ENCODE measurements at regions not wholly inside any gene's neighbourhood (a gene's known extent, or its start where the extent isn't known, plus 50 kb on each side); places are given as distances from the start of the nearest gene placed in this dataset.
"Not testable (repeated sequence)": the region's sequence is repeated elsewhere in the genome, so short reads cannot be mapped to it uniquely, and the experiment has no call there.

DNA sequence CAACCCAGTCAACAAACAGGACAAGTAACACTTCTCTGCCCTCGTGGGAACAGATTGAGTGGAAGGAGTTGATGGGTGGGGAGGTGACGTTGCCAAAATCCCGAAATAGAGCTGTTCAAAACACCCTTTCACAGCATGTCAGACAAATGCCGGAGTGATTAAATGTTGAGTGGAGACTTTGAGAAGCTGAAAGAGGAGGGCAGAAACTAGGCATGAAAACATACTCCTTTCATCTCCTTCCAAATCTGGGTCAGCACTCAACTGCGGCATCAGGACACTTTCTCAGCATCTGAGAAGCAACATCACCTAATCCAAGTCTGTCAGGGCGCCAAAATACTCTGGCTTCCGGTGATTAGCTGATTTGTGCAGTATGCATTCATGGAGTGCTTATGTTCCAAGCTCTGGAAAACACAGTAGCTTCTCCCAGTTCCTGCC, 51.5 kb upstream of the MRI1 start:
- DNase-seq (ENCODE audit: low spot score) = no peak

- no peak for DNase-seq (ENCODE audit: low spot score)
Measured at GRCh38 chr19:13707915-13708314, 56.4 kb upstream of the MRI1 start.

DNA sequence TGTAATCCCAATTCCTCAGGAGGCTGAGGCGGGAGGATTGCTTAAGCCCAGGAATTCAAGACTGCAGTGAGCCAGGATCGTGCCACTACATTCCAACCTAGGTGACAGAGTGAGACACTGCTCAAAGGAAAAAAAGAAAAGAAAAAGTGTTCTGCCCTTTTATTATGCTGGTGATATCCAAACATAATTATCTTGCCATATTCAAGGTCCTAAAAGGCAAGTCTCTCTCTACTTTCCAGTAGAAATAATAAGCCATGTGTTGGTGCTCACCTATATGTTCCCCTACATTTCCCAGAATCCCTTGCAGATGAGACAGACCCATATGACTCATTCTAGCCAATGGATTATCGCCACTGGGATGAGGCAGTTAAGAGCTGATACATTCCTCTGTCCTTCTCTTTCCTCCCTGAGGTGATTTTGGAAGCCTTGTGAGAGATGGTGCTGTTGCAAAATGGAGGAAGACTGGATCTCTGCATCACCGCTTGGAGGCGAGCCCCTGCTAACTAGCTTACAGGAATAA, 58.3 kb upstream of the MRI1 start:
- DNase-seq (ENCODE audit: low spot score) = no peak

GRCh38 chr19:13705201-13705600, 59.1 kb upstream of the MRI1 start:
- DNase-seq (ENCODE audit: low spot score) = no peak

DNA sequence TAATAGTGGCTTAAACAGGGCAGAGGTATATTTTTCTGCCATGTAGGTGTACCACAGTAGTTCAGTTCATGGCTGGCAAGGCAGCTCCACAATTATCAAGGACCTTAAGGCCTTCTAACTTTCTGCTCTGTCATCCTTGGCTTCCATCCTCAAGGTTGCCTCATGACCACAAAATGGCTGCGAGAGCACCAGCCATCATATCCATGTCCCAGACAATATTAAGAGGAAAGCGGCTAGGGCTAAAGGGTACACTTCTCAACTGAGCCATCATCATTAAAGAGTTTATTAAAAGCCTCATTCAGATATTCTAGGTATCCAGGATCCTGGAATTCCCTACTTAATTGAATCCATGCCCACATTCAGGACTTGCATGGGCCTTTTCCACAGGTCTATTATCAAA, 62.7 kb upstream of the MRI1 start:
- DNase-seq (ENCODE audit: low spot score) = no peak

GRCh38 chr19:13700621-13701020, 63.7 kb upstream of the MRI1 start:
- DNase-seq (ENCODE audit: low spot score) = no peak

DNA sequence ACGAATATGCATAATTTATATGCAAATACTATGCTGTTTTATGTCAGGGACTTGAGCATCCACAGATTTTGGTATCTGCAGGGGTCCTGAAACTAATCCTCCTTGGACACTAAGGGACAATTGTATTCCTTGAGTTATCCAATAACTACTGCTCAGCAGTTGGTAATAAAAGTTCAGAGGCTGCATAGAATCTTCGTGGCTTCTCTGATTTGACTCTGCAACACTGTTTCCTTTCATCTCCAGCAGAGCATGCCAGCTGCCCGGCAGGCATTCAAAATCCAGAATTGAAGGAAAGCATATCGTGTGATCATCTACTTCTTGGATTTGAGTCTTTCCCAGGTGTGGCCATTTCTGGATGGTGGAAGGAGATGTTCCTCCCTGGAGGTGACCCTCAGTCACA, 64.5 kb upstream of the MRI1 start:
- no peak for DNase-seq (ENCODE audit: low spot score)

DNA sequence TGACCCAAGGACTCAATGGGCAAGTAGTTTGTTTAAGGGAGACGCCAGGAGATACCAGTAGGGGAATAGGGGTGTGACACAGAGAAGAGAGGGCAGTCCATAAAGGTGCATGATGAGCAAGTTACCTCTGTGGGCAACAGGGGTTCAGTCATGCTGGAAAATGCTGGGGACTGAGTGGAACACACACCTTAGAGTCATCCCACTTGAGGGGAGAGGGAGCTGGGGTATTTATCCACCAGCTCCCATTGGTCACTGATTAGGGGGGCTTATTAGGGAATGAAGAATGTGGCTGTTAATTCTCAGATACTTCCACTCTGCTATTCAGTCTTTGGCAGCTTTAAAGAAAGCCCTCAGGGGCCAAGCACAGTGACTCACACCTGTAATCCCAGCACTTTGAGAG, 67.5 kb upstream of the MRI1 start:
- DNase-seq (ENCODE audit: low spot score) = no peak

DNA sequence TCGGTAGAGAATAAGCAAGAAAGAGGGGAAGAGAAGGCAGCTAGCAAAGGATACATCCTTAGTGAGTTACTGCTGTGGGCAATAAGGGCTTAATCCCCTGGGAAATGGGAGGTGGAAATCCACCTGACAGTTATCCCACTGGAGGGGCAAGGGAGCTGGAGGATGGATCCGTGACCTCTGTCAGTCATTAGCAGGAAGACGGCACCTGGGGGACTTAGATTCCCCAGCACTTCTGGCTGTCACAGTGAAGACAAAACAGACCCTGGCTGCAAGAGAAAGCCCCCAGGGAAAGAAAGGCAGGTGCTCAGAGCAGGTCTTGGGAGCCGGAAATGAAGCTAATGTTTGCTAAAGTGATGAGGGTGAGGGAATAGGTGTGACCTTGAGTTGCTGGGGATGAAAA, 70.4 kb upstream of the MRI1 start:
- no peak for DNase-seq (ENCODE audit: low spot score)

GRCh38 chr19:13691569-13692435, 72.5 kb upstream of the MRI1 start:
- DNase-seq (ENCODE audit: low spot score) = peak; percentile 80

DNA sequence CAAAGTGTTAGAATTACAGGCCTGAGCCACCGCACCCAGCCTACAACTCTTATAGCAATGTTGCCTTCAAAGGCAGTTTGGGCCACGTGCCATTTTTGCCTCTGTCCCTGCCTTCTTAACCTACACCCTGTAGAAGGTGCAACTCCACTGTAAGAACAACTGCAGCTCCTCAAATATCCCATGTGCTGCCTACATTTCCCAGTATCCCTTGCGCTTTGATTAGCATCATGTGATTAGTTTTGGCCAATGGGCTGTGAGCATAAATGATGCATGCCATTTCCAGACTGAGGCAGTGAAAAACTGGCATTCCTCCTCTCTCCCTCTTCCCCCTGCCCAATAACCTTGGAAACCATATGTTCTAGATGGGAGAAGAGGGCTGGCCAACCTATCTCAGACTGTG, 75.2 kb upstream of the MRI1 start:
- no peak for DNase-seq (ENCODE audit: low spot score)

- no peak for DNase-seq (ENCODE audit: low spot score)
Measured at GRCh38 chr19:13684021-13684420, 80.3 kb upstream of the MRI1 start.

- DNase-seq (ENCODE audit: low spot score) = no peak
Measured at GRCh38 chr19:13681509-13681908, 82.8 kb upstream of the MRI1 start.

DNA sequence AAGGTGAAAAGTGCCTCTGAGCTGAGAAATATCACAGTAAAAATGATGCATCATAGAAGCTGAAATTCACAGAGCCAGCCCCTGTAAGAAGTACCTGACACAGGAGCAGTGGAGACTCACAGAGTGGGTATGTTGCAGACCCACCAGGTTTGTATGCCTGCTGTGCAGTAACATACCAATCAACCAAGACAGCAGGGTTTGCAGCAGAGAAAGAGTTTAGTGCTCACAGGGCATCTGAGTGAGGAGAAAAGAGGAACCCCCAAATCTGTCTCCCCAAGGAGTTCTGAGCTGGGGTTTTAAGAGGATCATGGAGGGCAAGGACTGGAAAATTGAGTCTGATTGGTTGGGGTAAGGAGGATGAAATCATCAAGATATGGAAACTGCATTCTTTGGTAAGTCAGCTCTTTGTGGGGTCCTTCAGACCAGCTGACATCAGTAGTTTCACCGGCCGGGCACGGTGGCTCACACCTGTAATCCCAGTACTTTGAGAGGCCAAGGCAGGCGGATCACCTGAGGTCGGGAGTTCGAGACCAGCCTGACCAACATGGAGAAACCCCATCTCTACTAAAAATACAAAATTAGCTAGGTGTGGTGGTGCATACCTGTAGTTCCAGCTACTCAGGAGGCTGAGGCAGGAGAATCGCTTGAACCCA, 83.5 kb upstream of the MRI1 start:
- DNase-seq (ENCODE audit: low spot score) = not testable (repeated sequence)

- not testable (repeated sequence) for DNase-seq (ENCODE audit: low spot score)
Measured at GRCh38 chr19:13676967-13677366, 87.4 kb upstream of the MRI1 start.

- DNase-seq (ENCODE audit: low spot score) = not testable (repeated sequence)
Measured at GRCh38 chr19:13672480-13673175, 91.7 kb upstream of the MRI1 start.

DNA sequence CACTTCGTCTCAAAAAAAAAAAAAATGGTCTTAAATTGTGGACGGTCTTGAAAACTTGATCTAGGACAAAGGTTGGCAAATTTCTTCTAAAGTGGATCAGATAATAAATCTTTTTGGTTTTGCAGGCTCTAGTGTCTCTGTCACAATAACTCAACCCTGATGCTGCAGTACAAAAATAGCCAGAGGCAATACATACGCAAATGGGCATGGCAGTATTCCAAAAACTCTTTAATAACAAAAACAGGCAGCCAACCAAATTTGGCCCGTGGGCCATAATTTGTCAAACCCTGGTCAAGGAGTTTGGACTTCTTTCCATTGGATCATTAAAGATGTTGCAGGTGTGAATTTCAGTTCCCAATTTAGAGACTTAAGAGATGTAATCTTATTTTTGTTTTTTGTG, 93.5 kb upstream of the MRI1 start:
- no peak for DNase-seq (ENCODE audit: low spot score)

- no peak for DNase-seq (ENCODE audit: low spot score)
Measured at GRCh38 chr19:13669780-13670355, 94.5 kb upstream of the MRI1 start.

DNA sequence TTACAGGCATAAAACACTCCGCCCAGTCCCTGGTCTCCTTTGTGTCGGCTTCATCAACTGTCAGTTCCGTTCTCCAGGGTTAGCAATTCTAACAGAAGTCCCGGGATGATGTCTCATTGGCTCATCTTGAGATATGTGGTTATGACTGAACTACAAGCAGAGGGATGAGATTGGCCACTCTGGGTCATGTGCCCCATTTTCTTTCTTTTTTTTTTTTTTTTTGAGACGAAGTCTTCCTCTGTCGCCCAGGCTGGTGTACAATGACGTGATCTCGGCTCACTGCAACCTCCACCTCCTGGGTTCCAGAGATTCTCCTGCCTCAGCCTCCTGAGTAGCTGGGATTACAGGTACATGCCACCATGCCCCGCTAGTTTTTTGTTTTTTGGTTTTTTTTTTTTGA, 95.4 kb upstream of the MRI1 start:
- no peak for DNase-seq (ENCODE audit: low spot score)

- DNase-seq (ENCODE audit: low spot score) = no peak
Measured at GRCh38 chr19:13666165-13666564, 98.2 kb upstream of the MRI1 start.

- DNase-seq (ENCODE audit: low spot score) = no peak
Measured at GRCh38 chr19:13665125-13665905, 99.0 kb upstream of the MRI1 start.
